ENCODE measurements at regions not wholly inside any gene's neighbourhood (a gene's known extent, or its start where the extent isn't known, plus 50 kb on each side); places are given as distances from the start of the nearest gene placed in this dataset.
"Not testable (repeated sequence)": the region's sequence is repeated elsewhere in the genome, so short reads cannot be mapped to it uniquely, and the experiment has no call there.

GRCh38 chr9:86613943-86614342, 259.7 kb upstream of the TUT7 start:
- Mint-ChIP-seq H3K36me3 (peaks cover 0 to 2% of the 10 kb centered on the region in 2 donors), H3K4me1 (no peaks in the 10 kb centered on the region), H3K27ac (no peak overlapping the region), H3K4me3 (no peak overlapping the region), H3K9me3 (peaks cover 0 to 8% (median 4%) of the 10 kb centered on the region in 7 donors), H3K27me3 (ENCODE audit: low read depth in 3 of 3) (peaks cover 0 to 3% (median 0%) of the 10 kb centered on the region in 3 donors)
- Histone ChIP-seq H3K9me3 (replicated peaks in 1 of 2; ENCODE audit: control insufficient read depth in 1 of 2, insufficient read depth in 1 of 2, low read length in 2 of 2) (no peaks in the 10 kb centered on the region), H3K9ac (ENCODE audit: insufficient read depth, low read length, poor library complexity, severe bottlenecking) (no peak overlapping the region), H3K4me3 (replicated peaks in 1 of 3; ENCODE audit: low read depth in 2 of 3, low read length in 3 of 3) (no peak overlapping the region), H4K20me1 (ENCODE audit: insufficient read depth, low read length) (no peaks in the 10 kb centered on the region), H3K27me3 (ENCODE audit: control insufficient read depth in 2 of 2, insufficient read depth in 2 of 2, low read length in 2 of 2) (no peaks in the 10 kb centered on the region), H3K36me3 (replicated peaks in 1 of 2; ENCODE audit: control insufficient read depth in 1 of 2, insufficient read depth in 2 of 2, low read length in 2 of 2) (no peaks in the 10 kb centered on the region), H3K79me2 (ENCODE audit: insufficient read depth, low read length) (no peaks in the 10 kb centered on the region), H3K4me2 (replicated peaks; ENCODE audit: extremely low read depth, low read length, poor library complexity, severe bottlenecking) (no peak overlapping the region), H3K27ac (ENCODE audit: low read depth in 1 of 2, low read length in 2 of 2) (no peak overlapping the region), H3K4me1 (ENCODE audit: control insufficient read depth in 1 of 2, insufficient read depth in 2 of 2, low read length in 2 of 2) (no peaks in the 10 kb centered on the region), H2AFZ (ENCODE audit: insufficient read depth, low read depth, low read length, poor library complexity, severe bottlenecking) (no peak overlapping the region)
- WGBS (ENCODE audit: insufficient coverage) = 82% methylated on average over 2 of the region's 5 CpGs
- intact Hi-C loops (cut with micrococcal nuclease) = no loop called here
- DNase-seq = no peak
- TF ChIP-seq CTCF (IDR thresholded peaks at IDR 0.05) = no peak

- H3K36me3 Mint-ChIP-seq; H3K27me3 Mint-ChIP-seq (ENCODE audit: low read depth in 3 of 3); H3K27ac Mint-ChIP-seq; H3K9ac ChIP-seq (ENCODE audit: insufficient read depth, low read length, poor library complexity, severe bottlenecking); H3K9me3 Mint-ChIP-seq; H3K4me1 Mint-ChIP-seq; intact Hi-C loops (cut with micrococcal nuclease); H3K27me3 ChIP-seq (ENCODE audit: control insufficient read depth in 2 of 2, insufficient read depth in 2 of 2, low read length in 2 of 2); H2AFZ ChIP-seq (ENCODE audit: insufficient read depth, low read depth, low read length, poor library complexity, severe bottlenecking); H4K20me1 ChIP-seq (ENCODE audit: insufficient read depth, low read length); DNase-seq; H3K4me2 ChIP-seq (replicated peaks; ENCODE audit: extremely low read depth, low read length, poor library complexity, severe bottlenecking); H3K9me3 ChIP-seq (replicated peaks in 1 of 2; ENCODE audit: control insufficient read depth in 1 of 2, insufficient read depth in 1 of 2, low read length in 2 of 2); H3K79me2 ChIP-seq (ENCODE audit: insufficient read depth, low read length); H3K4me1 ChIP-seq (ENCODE audit: control insufficient read depth in 1 of 2, insufficient read depth in 2 of 2, low read length in 2 of 2); H3K27ac ChIP-seq (ENCODE audit: low read depth in 1 of 2, low read length in 2 of 2); H3K4me3 Mint-ChIP-seq; H3K4me3 ChIP-seq (replicated peaks in 1 of 3; ENCODE audit: low read depth in 2 of 3, low read length in 3 of 3); H3K36me3 ChIP-seq (replicated peaks in 1 of 2; ENCODE audit: control insufficient read depth in 1 of 2, insufficient read depth in 2 of 2, low read length in 2 of 2): not testable (repeated sequence)
- WGBS (ENCODE audit: insufficient coverage) = 93% methylated on average over 13 of the region's 27 CpGs
Observed at GRCh38 chr9:86611534-86611933, 257.3 kb upstream of the TUT7 start.

All from CD14-positive monocyte (primary cell).